GOT3 (cell line): ENCODE measurements at regions not wholly inside any gene's neighbourhood (a gene's known extent, or its start where the extent isn't known, plus 50 kb on each side); places are given as distances from the start of the nearest gene placed in this dataset.
"Not testable (repeated sequence)": the region's sequence is repeated elsewhere in the genome, so short reads cannot be mapped to it uniquely, and the experiment has no call there.

Experiments used
- DNase-seq: peaks from one replicate; lab custom pipeline; 2025; ENCODE audit warnings: mixed read lengths; lab: John Stamatoyannopoulos, UW

GRCh38 chr5:92177926-92178487, 794.9 kb upstream of the ARRDC3 start:
- DNase-seq = no peak

GRCh38 chr5:92163906-92164305, 780.8 kb upstream of the ARRDC3 start:
- DNase-seq = no peak

- no peak for DNase-seq
Observed at GRCh38 chr5:92147798-92148197, 764.7 kb upstream of the ARRDC3 start.

- no peak for DNase-seq
Observed at GRCh38 chr5:92147266-92147665, 764.1 kb upstream of the ARRDC3 start.

- no peak for DNase-seq
Observed at GRCh38 chr5:92145852-92146251, 762.7 kb upstream of the ARRDC3 start.

- no peak for DNase-seq
Observed at GRCh38 chr5:92144824-92145223, 761.7 kb upstream of the ARRDC3 start.

- DNase-seq = not testable (repeated sequence)
Observed at GRCh38 chr5:92132294-92132908, 749.3 kb upstream of the ARRDC3 start.

GRCh38 chr5:92126182-92126581, 743.1 kb upstream of the ARRDC3 start:
- no peak for DNase-seq

GRCh38 chr5:92119110-92119509, 736.0 kb upstream of the ARRDC3 start:
- no peak for DNase-seq

- no peak for DNase-seq
Observed at GRCh38 chr5:92106808-92107207, 723.7 kb upstream of the ARRDC3 start.

- no peak for DNase-seq
Observed at GRCh38 chr5:92104126-92104525, 721.0 kb upstream of the ARRDC3 start.

- DNase-seq = no peak
Observed at GRCh38 chr5:92102313-92102712, 719.2 kb upstream of the ARRDC3 start.

- no peak for DNase-seq
Observed at GRCh38 chr5:92092239-92092638, 709.1 kb upstream of the ARRDC3 start.

- DNase-seq = no peak
Observed at GRCh38 chr5:92086059-92086811, 703.1 kb upstream of the ARRDC3 start.

GRCh38 chr5:92081958-92082712, 699.0 kb upstream of the ARRDC3 start:
- DNase-seq = no peak

GRCh38 chr5:92070786-92071185, 687.7 kb upstream of the ARRDC3 start:
- DNase-seq = no peak

- DNase-seq = no peak
Observed at GRCh38 chr5:92064993-92065392, 681.9 kb upstream of the ARRDC3 start.

GRCh38 chr5:92051741-92052140, 668.6 kb upstream of the ARRDC3 start:
- no peak for DNase-seq

GRCh38 chr5:92050970-92051369, 667.9 kb upstream of the ARRDC3 start:
- DNase-seq = no peak

GRCh38 chr5:92041911-92042660, 659.0 kb upstream of the ARRDC3 start:
- no peak for DNase-seq

- DNase-seq = no peak
Observed at GRCh38 chr5:92041206-92041605, 658.1 kb upstream of the ARRDC3 start.

GRCh38 chr5:92029792-92030191, 646.7 kb upstream of the ARRDC3 start:
- not testable (repeated sequence) for DNase-seq
